Smooth muscle cell (in vitro differentiated cells): ENCODE measurements at regions not wholly inside any gene's neighbourhood (a gene's known extent, or its start where the extent isn't known, plus 50 kb on each side); places are given as distances from the start of the nearest gene placed in this dataset.
A peak's percentile ranks its signal among the peaks of the same experiment; 100 is the strongest.

Experiments
- DNase-seq: peaks from one replicate; lab custom pipeline; 2025; ENCODE audit not compliant: unreplicated experiment; lab: John Stamatoyannopoulos, UW
- H2AFZ ChIP-seq: fragments of 200-600 bp; sonication (generic); 2 replicates; pipeline ENCODE4 v1.6.0; 2016; ENCODE audit warnings: antibody characterized with exemption, low read depth, mild to moderate bottlenecking
- H3F3A ChIP-seq: fragments of 200-600 bp; sonication (generic); 2 replicates; pipeline ENCODE4 v1.6.0; 2017; ENCODE audit warnings: antibody characterized with exemption, low read depth
- H3K27ac ChIP-seq: fragments of 200-600 bp; sonication (generic); 2 replicates; pipeline ENCODE4 v1.5.1; 2016; ENCODE audit warnings: low read depth, mild to moderate bottlenecking
- H3K27me3 ChIP-seq: fragments of 200-600 bp; sonication (generic); 2 replicates; pipeline ENCODE4 v1.6.1; 2016; ENCODE audit warnings: low read depth, mild to moderate bottlenecking
- H3K36me3 ChIP-seq: fragments of 200-600 bp; sonication (generic); 2 replicates; pipeline ENCODE4 v1.5.1; 2016; ENCODE audit warnings: low read depth
- H3K4me1 ChIP-seq: fragments of 200-600 bp; sonication (generic); 2 replicates; pipeline ENCODE4 v1.5.1; 2016; ENCODE audit warnings: low read depth
- H3K4me2 ChIP-seq: fragments of 200-600 bp; sonication (generic); 2 replicates; pipeline ENCODE4 v1.6.0; 2016; ENCODE audit warnings: mild to moderate bottlenecking
- H3K4me3 ChIP-seq: fragments of 200-600 bp; sonication (generic); 2 replicates; pipeline ENCODE4 v1.5.1; 2016; ENCODE audit warnings: mild to moderate bottlenecking
- H3K79me2 ChIP-seq: fragments of 200-600 bp; sonication (generic); 2 replicates; pipeline ENCODE4 v1.6.0; 2016; ENCODE audit warnings: low read depth, mild to moderate bottlenecking
- H3K9ac ChIP-seq: fragments of 200-600 bp; sonication (generic); 2 replicates; pipeline ENCODE4 v1.6.0; 2016; ENCODE audit warnings: low read depth
- H3K9me3 ChIP-seq: fragments of 200-600 bp; sonication (generic); replicated peaks from 2 replicates; pipeline ENCODE4 v1.5.1; 2016; ENCODE audit warnings: low read depth
- H4K20me1 ChIP-seq: fragments of 200-600 bp; sonication (generic); 2 replicates; pipeline ENCODE4 v1.6.0; 2016; ENCODE audit warnings: low read depth
- CTCF ChIP-seq: fragments of 200-600 bp; sonication (generic); IDR thresholded peaks from 2 replicates; pipeline ENCODE4 v1.5.1; 2017; ENCODE audit warnings: borderline replicate concordance, mild to moderate bottlenecking, antibody characterized with exemption; ENCODE audit not compliant: insufficient read depth, poor library complexity, severe bottlenecking
- WGBS: methylation state at CpG from one replicate; pipeline ENCODE4 v1.1.7; 2016; ENCODE audit warnings: low lambda C conversion rate; 5-methylcytosine and 5-hydroxymethylcytosine counted together

- Histone ChIP-seq H3K36me3 (no peaks in the 10 kb centered on the region), H3K4me3 (no peak overlapping the region), H4K20me1 (peaks cover 12% of the 10 kb centered on the region), H3K4me1 (no peaks in the 10 kb centered on the region), H2AFZ (no peak overlapping the region), H3K27ac (no peak overlapping the region), H3K9ac (no peak overlapping the region), H3K9me3 (no peaks in the 10 kb centered on the region), H3F3A (no peaks in the 10 kb centered on the region), H3K27me3 (no peaks in the 10 kb centered on the region), H3K4me2 (no peak overlapping the region), H3K79me2 (peaks cover 12% of the 10 kb centered on the region)
- TF ChIP-seq CTCF, result no peak
- no peak for DNase-seq
- WGBS, result 97% methylated on average over 6 of the region's 6 CpGs
Measured at GRCh38 chr2:196568506-196568905, 71.0 kb upstream of the CCDC150 start.

DNA sequence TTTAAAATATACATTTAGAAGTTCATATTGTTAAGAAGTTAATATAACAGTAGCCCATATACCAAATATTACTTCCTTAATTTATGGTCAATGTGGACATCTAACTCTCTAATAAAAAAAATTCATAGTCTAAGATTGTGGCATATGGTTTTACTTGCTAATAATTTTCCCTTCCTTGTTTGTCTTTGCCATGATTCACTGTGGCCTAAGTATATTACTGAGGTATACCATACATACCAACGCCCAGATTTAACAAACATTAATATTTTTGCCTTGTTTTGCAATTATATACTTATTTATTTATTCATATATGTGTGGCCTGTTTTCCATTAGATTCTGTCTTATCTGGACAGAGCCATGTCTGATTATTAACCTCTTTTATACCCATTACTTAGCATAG, 54.6 kb upstream of the CCDC150 start:
- no peak overlapping the region for H3K9ac ChIP-seq
- no peaks in the 10 kb centered on the region for H4K20me1 ChIP-seq
- H3F3A ChIP-seq, result no peaks in the 10 kb centered on the region
- peaks cover 64% of the 10 kb centered on the region for H3K79me2 ChIP-seq
- H3K27ac ChIP-seq, result no peak overlapping the region
- WGBS, result 95% methylated on average over 1 of the region's 1 CpG
- no peaks in the 10 kb centered on the region for H3K27me3 ChIP-seq
- no peak for DNase-seq
- no peak for TF ChIP-seq CTCF
- no peaks in the 10 kb centered on the region for H3K36me3 ChIP-seq
- H3K9me3 ChIP-seq, result peaks cover 4% of the 10 kb centered on the region
- H3K4me3 ChIP-seq, result no peak overlapping the region
- H3K4me1 ChIP-seq, result no peaks in the 10 kb centered on the region
- H3K4me2 ChIP-seq, result no peak overlapping the region
- no peak overlapping the region for H2AFZ ChIP-seq

- 42% methylated on average over 6 of the region's 6 CpGs for WGBS
- Histone ChIP-seq H3K27ac (no peak overlapping the region), H3K4me2 (peak overlapping the region; percentile 50), H3K36me3 (no peaks in the 10 kb centered on the region), H3F3A (peaks cover 5% of the 10 kb centered on the region), H3K4me3 (no peak overlapping the region), H3K9ac (no peak overlapping the region), H3K79me2 (peaks cover 73% of the 10 kb centered on the region), H4K20me1 (no peaks in the 10 kb centered on the region), H3K4me1 (no peaks in the 10 kb centered on the region), H2AFZ (no peak overlapping the region), H3K9me3 (no peaks in the 10 kb centered on the region), H3K27me3 (no peaks in the 10 kb centered on the region)
- DNase-seq, result no peak
- TF ChIP-seq CTCF, result no peak
Measured at GRCh38 chr2:196586511-196586991, 53.0 kb upstream of the CCDC150 start.

DNA sequence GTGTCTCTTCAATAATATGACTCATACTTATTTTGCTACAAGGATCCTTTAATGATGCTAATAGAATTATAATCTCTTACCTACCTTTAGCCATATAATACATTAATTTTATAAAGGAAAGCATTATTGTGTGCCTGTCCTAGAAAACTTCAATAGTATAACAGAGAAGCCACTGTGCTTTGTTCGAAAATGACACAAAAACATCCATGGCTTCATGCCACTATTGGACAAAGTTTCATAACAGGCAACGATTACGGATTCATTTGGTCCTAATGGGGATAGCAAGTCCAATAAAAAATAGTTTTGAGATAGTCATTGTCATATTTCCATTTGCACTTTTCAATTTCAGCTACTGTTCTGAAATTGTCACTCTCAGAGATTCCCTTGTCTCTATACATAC, 52.5 kb upstream of the CCDC150 start:
- Histone ChIP-seq H3K4me3 (no peak overlapping the region), H3K79me2 (peaks cover 71% of the 10 kb centered on the region), H3F3A (peaks cover 7% of the 10 kb centered on the region), H2AFZ (no peak overlapping the region), H4K20me1 (no peaks in the 10 kb centered on the region), H3K27ac (no peak overlapping the region), H3K4me1 (peaks cover 4% of the 10 kb centered on the region), H3K36me3 (no peaks in the 10 kb centered on the region), H3K9me3 (no peaks in the 10 kb centered on the region), H3K4me2 (peak overlapping the region; percentile 50), H3K9ac (no peak overlapping the region), H3K27me3 (no peaks in the 10 kb centered on the region)
- 97% methylated on average over 3 of the region's 3 CpGs for WGBS
- DNase-seq, result no peak
- no peak for TF ChIP-seq CTCF
